HG03108 (cell line): ENCODE measurements at regions not wholly inside any gene's neighbourhood (a gene's known extent, or its start where the extent isn't known, plus 50 kb on each side); places are given as distances from the start of the nearest gene placed in this dataset.

Source experiments
- ATAC-seq: cut with Tn5 transposase; IDR thresholded peaks from one replicate; pipeline ENCODE4 v1.9.1; 2021; ENCODE audit warnings: moderate library complexity; ENCODE audit not compliant: unreplicated experiment

DNA sequence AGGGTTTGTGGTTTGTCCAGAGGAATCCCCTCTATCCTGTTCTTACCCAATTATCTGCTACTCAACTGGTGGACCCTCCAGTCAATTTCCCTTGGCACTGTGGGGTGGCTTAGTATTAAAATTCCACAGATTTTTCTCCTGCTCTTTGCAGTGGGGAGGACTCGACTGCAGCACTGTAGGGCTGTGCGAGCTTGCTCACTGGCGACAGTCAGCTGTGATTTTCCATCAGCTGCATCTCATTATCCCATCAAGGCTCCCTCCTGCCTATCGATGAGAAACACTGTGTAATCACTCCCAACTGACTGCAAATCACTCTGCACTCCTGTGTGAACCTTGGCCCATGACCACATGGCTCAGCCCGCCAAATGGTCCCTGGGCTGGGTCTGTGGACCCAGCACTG is 90.5 kb upstream of the MAF start:
- no peak for ATAC-seq

DNA sequence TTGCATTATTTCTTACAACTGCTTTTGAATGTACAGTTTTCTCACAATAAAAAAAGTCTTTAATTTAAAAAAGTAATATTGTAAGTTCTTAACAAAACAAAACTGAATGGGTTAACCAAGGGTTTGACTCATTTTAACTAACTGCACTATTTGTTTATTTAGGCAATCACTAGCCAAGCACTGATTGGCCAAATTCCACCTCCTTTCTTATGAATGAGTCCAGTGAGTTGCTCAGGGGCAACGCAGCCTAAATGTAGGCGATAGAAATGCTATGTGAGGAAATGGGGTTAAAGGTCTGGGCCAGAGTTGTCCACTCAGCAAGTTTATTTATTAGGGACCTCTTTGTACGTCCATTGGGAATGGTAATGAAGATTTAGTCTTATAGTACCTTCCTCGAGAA is 89.6 kb upstream of the MAF start:
- ATAC-seq: no peak

DNA sequence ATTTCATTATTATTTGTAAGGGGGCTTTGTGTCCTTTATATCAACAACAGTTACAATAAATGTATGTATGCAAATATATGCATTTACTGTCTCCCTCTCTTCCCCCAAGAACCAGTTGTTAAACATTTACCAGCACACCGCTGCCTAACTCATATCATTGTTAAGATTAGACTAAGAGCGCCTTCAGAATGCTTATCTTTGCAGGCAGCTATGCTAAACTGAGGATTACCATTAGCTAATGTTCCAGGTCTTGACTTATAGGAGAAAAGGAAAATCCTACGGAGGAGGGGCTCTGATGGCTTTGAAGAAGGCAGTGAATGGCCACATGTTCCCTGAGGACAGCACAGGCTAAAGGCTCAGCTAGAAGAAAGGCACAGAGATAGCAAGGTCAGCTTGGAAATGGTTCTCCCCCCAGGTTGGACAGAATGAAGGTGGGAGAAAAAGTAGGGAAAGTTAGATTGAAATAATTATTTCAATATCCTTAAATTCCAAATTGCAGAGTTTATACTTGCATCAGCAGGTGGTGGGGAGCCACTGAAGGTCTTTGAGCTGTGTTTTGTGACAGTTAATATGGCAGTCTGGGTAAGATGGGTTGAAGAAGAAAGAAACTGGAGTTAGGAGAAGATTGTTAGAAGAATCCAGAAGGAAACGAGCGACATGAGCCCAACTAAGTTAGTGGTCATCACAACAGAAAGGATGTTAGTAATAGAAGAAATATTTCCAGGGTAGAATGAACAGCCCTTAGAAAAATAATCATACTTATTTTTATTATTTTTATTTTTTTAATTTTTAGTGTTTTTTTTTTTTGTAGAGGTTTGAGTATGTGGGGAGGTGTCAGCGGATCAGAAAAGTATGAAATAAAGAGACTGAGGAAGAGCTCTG is 87.0 kb upstream of the MAF start:
- no peak for ATAC-seq

DNA sequence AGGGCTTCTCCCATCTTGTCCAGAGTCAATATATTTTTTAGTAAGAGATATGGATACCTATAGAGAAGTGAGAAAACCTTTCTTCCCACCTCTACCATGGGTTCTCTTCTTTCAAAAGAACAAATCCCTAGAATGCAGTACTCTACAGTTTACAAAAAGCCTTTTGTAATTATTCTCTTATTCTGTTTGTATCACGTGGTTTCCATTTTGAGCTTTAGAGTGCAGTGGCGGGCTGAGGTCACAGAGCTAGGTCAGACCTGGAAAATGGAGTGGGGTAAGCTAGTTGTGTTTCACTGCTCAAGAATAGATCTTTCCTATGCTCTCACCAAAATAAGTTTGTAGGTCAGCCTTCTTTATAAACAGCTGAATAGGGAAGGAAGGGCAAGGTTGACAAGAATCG is 85.3 kb upstream of the MAF start:
- ATAC-seq: no peak

DNA sequence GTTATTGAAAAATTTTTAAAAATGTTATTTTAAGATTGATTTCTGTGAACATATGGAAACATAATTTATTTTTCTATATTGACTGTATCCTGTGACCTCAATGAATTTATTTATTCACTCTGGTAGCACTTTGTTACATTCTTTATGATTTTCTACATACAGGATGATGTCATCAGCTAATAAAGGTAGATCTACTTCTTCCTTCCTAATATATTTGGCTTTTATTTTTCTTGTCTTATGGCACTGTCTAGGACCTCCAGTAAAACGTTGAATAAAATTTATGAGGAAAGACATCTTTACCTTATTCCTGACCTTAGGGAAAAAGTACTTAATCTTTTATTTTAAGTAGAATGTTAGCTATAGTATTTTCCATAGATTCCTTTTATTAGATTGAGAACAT is 78.8 kb upstream of the MAF start:
- no peak for ATAC-seq

DNA sequence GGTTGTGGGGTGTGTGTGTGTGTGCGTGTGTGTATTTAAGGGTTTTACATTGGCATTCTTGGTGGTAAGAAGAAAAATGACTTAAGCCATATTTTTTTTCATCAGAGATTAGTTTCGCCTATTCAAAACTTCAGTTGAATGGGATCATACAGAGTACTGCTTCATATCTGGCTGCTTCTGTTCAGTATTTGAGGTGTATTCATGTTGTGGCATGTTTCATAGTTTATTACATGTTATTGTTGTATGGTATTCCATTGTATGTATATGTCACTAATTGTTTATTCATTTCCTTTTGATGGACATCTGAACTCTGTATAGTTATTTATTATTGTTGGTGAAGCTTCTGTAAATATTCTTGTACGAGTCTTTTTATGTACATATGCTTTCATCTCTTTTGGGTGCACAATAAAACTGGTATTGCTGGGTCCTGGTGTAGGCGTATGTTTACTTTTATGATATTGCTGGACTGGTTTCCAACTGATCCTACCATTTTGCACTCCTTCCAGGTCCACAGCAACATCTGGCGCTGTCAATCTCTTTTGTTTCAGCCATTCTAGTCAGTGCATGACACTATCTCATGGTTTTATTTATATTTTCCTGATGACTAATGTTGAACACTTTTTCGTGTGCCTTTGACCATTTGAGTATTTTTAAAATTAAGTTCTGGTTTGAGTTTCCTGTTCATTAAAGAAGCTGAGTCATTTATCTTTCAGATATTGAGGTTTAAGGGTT is 77.4 kb upstream of the MAF start:
- ATAC-seq: no peak

DNA sequence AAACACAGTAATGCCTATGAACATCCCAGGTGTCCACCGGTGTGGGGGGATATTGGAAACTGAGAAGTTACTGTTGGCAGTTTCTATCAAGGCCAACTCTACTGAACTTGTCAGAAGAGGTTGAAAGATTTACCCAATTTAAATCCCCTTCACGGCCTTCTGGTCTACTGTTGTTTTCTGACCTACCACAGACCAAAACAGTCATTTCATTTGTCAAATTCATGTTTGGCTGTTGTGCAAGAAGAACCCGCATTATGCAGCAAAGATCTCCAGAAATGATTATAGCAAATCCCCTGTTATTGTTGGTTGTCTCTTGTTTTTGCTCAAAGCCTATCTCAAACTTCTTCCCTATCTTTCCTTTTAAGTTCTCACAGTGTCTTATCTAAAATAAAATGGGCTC is 73.1 kb upstream of the MAF start:
- ATAC-seq: no peak

DNA sequence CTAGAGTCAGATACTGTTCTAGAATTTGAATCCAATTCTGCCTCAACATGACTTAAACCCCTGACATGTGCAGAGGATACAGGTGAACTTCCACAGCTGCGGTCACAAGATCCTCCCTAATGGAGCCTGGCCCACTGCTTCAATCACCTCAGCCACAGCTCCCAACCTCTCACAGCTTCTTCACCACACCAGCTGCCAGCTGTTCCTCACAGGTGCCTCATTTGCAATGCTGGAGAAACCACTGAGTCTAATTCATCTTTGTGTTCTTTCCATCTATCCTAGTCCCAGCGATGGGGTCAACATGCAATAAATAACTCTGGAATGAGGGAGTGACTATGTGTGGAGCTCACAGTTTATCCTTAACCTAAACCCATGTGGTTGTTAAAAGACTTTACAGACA is 72.0 kb upstream of the MAF start:
- no peak for ATAC-seq

DNA sequence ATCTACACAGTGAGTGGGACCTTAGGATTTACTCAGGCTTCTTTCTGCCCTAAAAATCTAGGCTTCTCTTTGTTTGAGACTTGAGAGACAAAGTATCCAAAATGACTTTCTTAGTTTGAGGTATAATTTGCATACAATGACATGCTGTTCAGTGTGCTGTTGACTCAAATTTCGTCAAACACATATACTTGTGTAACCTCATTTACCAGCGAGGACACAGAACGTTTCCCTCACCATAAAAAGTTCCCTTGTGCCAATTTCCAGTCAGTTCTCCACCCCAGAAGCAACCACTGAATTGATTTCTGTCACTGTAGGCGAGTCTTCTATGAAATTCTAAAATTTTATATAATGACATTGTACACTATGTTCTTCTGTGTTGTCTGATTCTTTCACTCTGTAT is 68.0 kb upstream of the MAF start:
- no peak for ATAC-seq

DNA sequence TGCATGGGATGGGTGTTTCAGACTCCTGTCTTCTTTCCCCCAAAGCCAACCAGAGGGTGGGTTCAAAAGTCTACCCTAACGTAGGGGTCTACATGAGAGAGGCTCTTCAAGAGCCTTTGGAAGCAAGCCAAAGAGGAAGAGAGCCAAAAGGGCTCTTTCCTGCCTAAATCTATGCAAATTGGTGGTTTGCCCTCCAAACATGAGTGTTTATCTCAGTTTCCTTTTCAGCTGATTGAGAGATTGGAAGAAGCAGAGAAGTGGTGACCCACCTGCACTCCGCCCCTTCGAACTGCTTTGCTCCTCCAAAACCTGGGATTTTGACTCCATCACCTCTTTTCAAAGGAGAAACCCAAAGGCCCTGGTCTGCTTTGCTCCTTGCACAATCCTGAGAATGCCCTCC is 65.4 kb upstream of the MAF start:
- ATAC-seq: no peak

DNA sequence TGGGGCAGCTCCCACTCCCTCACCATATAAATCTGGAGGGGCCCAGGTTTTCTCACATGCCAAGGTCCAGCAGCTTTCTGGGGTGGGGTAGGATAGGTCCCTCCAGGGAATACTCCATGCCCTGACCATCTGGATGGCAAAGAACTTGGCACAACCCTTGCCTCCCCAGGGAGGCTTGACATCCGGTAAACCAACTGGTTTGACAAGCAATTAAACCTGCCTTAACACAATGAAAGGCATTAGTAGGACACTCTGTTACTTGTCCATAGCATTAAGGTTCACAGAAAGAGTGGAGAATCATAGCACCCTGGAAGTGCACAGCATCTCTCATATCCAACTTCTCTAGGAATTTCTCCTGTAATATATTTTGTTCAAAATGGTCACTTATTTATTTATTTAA is 63.9 kb upstream of the MAF start:
- ATAC-seq: no peak

DNA sequence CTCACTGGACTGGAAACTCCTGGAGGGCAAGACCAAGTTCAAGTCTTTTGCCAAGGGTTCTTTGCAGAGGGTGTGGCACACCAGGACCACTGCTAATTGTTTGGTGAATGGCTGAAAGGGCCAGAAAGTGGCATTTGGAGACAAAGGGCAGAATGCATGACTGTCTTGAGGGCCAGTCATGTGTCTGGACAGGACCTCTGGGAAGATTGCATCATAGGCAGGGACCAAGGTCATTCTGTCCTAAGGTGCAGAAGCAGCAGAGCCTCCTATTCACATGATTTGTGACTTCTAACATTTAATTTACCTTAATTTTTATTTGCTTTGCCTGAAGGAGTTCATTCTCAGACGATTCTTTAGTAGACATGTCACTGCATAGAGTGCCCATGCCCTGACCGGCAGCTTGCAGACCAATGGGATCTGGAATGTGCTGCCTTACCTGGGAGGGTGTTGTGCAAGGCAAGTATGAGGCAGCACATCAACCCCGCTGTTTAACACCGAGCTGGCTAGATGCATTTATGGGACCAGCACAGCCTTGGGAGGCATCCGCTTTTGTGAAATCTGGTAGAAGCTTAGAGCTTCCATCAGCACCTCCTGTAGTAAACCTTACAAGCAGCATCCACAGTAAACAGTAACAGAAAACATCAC is 62.3 kb upstream of the MAF start:
- no peak for ATAC-seq

DNA sequence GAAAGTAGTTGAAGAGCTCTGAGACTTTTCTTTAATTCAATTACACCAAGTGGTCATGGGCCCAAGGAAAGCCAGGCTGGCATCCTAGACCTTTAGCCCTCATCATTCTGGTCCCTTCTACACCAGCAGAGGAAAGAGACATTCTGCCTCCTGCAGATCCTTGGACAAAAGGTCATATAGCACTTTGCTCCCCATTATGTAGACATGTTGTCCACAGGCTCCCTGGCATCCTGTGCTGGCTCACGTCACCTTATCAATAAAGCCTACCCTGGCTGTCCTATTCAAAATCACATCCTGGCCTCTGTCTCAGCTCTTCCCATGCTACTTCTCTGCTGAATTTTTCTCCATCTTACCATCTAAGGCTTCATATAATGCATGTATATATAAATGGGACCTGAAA is 61.6 kb upstream of the MAF start:
- ATAC-seq: no peak

DNA sequence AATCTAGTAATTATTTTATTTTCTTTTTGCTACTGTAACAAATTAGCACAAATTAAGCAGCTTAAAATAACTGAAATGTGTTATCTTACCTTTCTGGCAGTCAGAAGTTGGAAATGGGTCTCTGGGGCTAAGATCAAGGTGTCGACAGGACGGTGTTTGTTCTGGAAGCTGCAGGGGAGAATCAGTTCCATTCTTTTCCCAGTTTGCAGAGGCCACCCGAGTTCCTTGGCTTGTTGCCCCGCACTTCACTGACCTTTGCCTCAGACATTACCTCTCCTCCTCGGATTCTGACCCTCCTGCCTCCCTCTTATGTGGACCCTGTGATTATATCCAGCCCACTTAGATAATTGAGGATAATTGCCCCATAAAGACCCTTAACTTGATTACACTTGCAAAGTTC is 61.0 kb upstream of the MAF start:
- no peak for ATAC-seq

DNA sequence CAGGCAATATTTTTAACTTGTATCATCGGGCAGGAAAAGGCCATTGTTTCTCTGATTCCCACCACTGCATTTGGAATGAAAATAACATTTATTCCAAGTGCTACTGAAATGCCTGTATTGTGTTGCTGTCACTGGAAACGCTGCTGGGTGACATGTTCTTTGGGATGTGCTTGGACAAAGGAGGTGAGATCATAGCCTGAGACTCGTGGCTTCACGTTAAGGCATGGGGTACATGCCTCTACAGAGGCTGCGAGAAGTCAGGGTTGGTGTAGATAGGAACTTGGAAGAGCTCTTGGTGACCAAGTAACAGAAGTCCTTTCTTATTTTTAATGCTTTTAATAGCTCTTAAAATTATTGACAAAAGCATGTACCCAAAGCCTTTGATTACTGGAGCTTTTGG is 58.8 kb upstream of the MAF start:
- no peak for ATAC-seq

DNA sequence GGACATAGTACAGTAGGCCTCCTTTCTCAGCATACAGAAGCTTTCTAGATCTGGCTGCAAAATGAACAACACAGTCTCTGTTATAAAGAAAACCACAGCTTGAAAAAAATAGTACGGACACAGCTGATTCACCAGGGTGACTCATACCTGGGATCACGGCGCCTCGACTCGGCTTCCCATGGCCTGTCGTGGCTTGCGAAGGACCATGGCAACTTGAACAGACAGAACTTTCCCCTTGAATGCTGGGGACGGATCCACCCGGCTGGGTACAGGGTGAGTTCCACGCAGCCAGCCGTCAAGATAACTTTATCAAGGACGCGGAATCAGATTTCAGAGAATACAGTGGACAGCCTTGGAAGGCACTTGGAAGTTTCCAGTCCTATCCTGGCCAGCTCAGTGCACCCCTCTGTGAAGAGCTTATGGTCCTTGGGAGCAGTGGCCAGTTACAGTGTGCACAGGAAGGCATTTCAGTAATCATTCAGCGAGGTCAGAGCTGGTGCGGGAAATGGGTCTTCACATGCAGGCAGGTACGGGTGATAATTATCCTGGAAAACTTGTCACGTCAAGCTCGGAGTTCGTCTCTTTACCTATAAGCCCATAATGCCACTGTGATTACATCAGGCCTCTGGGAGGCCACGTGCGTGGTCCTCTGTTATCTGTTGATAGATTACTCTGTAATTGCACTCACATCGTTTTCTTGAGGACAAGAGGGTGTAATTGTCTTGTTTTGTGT is 57.9 kb upstream of the MAF start:
- no peak for ATAC-seq

DNA sequence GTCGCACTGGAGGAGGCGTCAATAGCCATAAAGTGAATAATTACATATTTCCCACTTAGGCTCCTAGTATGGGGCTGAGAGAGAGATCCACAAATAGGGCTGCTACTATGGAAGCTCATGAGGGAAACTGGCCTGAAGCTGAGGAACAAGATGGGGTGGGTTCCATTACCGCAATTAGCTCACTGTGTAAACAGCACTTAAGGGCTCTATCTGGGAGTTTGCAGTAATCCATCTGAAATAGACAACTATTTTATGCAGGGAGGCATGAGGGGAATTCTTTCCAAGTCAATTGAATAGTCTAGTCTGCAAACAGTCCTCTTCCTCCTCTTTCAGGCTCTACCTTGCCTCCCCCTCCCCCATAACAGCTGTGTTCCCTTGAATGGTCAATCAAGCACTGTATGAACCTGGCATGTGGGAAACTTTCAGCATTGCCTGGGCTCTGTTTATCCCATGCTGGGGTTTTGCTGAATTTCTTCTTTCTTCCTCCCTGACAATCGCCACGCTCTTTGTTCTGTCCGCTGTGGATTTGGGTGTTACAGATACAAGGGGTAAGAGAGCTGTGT is 56.1 kb upstream of the MAF start:
- ATAC-seq: no peak

DNA sequence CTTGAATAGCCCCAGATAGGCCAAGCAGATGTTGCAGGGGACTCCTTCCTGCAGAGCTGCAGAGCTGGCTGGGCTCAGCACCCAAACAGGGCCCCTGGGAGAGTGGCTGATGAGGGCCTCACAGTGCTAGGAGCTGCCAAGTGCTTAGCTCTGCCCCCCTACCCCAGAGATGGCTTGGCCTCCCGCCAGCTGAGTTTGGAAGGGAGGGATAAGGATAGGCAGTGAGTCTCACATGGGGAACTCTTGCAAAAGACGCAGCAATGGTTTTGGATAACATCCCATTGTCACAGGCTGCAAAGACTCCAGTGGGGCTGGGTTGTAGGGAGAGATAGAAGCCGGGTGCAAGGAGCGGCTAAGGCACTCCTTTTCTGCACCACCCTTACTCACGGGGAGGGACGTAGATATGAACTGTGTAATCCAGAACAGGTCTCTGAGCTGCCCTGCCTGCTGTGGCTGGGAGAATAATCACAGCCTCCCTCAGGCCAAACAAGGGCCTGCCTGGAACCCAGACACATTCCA is 52.9 kb upstream of the MAF start:
- ATAC-seq: no peak

DNA sequence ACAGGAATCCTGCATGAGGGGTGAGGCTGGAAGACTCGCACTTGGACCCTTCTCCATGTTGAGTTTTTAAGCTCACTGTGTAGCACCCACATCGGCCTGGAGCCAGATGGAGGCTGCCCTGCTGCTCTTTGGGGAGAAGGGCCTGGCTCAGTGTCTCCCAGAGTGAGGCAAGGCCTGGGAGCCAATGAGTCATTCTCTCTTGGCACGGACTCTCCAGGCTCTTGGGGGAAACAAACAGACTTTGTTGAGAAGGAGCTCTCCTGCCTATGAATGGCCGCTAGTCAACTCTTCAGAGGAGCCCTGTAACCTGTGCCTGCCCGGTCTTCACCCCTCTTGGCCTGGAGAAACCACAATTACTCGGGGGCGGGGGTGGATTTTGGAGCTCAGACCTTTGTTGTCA is 50.8 kb upstream of the MAF start:
- ATAC-seq: no peak
